GM23338 (cell line): ENCODE measurements at regions not wholly inside any gene's neighbourhood (a gene's known extent, or its start where the extent isn't known, plus 50 kb on each side); places are given as distances from the start of the nearest gene placed in this dataset.

Experiments used
- ATAC-seq: fragments of 200-7000 bp; cut with Tn5 transposase; 3 replicates; pipeline ENCODE4 v1.9.1; 2020
- DNase-seq: peaks from one replicate; pipeline ENCODE4 v3.0.0-alpha.2; 2015; ENCODE audit warnings: low spot score
- H2AFZ ChIP-seq: fragments of 200-600 bp; sonication (generic); 2 replicates; pipeline ENCODE4 v1.8.0; 2016; ENCODE audit warnings: antibody characterized with exemption, mild to moderate bottlenecking, moderate library complexity
- H3F3A ChIP-seq: fragments of 200-600 bp; sonication (generic); replicated peaks from 2 replicates; pipeline ENCODE4 v1.8.0; 2017; ENCODE audit warnings: antibody characterized with exemption, mixed run types, low read depth
- H3K27ac ChIP-seq: fragments of 200-600 bp; sonication (generic); 2 replicates; pipeline ENCODE4 v1.6.1; 2016; ENCODE audit warnings: low read depth
- H3K27me3 ChIP-seq: fragments of 200-600 bp; sonication (generic); 2 replicates; pipeline ENCODE4 v1.8.0; 2016; ENCODE audit warnings: mild to moderate bottlenecking, mixed run types, moderate library complexity; ENCODE audit not compliant: insufficient read depth
- H3K36me3 ChIP-seq: fragments of 200-600 bp; sonication (generic); 2 replicates; pipeline ENCODE4 v1.8.0; 2016; ENCODE audit warnings: mild to moderate bottlenecking; ENCODE audit not compliant: insufficient read depth
- H3K4me1 ChIP-seq: fragments of 200-600 bp; sonication (generic); 2 replicates; pipeline ENCODE4 v1.8.0; 2016; ENCODE audit warnings: mild to moderate bottlenecking, moderate library complexity; ENCODE audit not compliant: insufficient read depth
- H3K4me2 ChIP-seq: fragments of 200-600 bp; sonication (generic); 2 replicates; pipeline ENCODE4 v1.7.1; 2017; ENCODE audit warnings: mixed run types
- H3K4me3 ChIP-seq: fragments of 200-600 bp; sonication (generic); 2 replicates; pipeline ENCODE4 v1.6.1; 2016; ENCODE audit warnings: mixed run types
- H3K79me2 ChIP-seq: fragments of 200-600 bp; sonication (generic); replicated peaks from 2 replicates; pipeline ENCODE4 v1.8.0; 2017; ENCODE audit warnings: mild to moderate bottlenecking; ENCODE audit not compliant: insufficient read depth
- H3K9me2 ChIP-seq: fragments of 200-600 bp; sonication (generic); 2 replicates; pipeline ENCODE4 v1.8.0; 2017; ENCODE audit not compliant: insufficient read depth
- H4K20me1 ChIP-seq: fragments of 200-600 bp; sonication (generic); replicated peaks from 2 replicates; pipeline ENCODE4 v1.8.0; 2017; ENCODE audit warnings: mild to moderate bottlenecking; ENCODE audit not compliant: insufficient read depth
- H3K27ac Mint-ChIP-seq: 2 replicates; pipeline ENCODE4 v1.8.0; 2020; ENCODE audit warnings: inconsistent platforms, mild to moderate bottlenecking, moderate library complexity, mixed read lengths
- H3K27me3 Mint-ChIP-seq: 3 replicates; pipeline ENCODE4 v1.8.0; 2022; ENCODE audit warnings: low read depth, mild to moderate bottlenecking, moderate library complexity, mixed read lengths, inconsistent platforms; ENCODE audit not compliant: insufficient read depth, poor library complexity
- H3K36me3 Mint-ChIP-seq: 3 replicates; pipeline ENCODE4 v1.8.0; 2021; ENCODE audit warnings: low read depth, mild to moderate bottlenecking, inconsistent platforms, moderate library complexity, mixed read lengths
- H3K4me1 Mint-ChIP-seq: 3 replicates; pipeline ENCODE4 v1.8.0; 2020; ENCODE audit warnings: mild to moderate bottlenecking, inconsistent platforms, mixed read lengths
- H3K4me3 Mint-ChIP-seq: 3 replicates; pipeline ENCODE4 v1.8.0; 2021; ENCODE audit warnings: moderate library complexity, mild to moderate bottlenecking, inconsistent platforms, mixed read lengths
- H3K9me3 Mint-ChIP-seq: 3 replicates; pipeline ENCODE4 v1.8.0; 2020; ENCODE audit warnings: moderate library complexity, mild to moderate bottlenecking, inconsistent platforms, mixed read lengths
- CREB1 ChIP-seq: fragments of 250-450 bp; sonication (Bioruptor Pico); IDR thresholded peaks from 2 replicates; pipeline ENCODE4 v1.5.0; 2020; ENCODE audit warnings: low read depth, mild to moderate bottlenecking, moderate library complexity
- CTCF ChIP-seq, 2 experiments: fragments of 200-600 bp in 1 of 2; sonication (generic) in 1 of 2; conservative IDR thresholded peaks; 2 replicates each; pipeline versions ENCODE4 v1.5.1 to v1.6.1; 2016 to 2017; ENCODE audit warnings: antibody characterized with exemption in 2 of 2, low read depth in 2 of 2, mild to moderate bottlenecking in 2 of 2, moderate library complexity in 1 of 2
- JUNB ChIP-seq: IDR thresholded peaks from one replicate; pipeline ENCODE4 v1.6.1; 2016; ENCODE audit warnings: antibody characterized with exemption; ENCODE audit not compliant: unreplicated experiment
- NANOG ChIP-seq: IDR thresholded peaks from 2 replicates; pipeline ENCODE4 v1.6.1; 2016; ENCODE audit warnings: antibody characterized with exemption, borderline replicate concordance
- REST ChIP-seq: IDR thresholded peaks from one replicate; pipeline ENCODE4 v1.6.1; 2018; ENCODE audit warnings: antibody characterized with exemption; ENCODE audit not compliant: unreplicated experiment

- TF ChIP-seq REST (no peak), JUNB (no peak)
Observed at GRCh38 chr2:81043681-81044080, 739.1 kb upstream of the LRRTM1 start (continued).

- no peaks in the 10 kb centered on the region for H3K27me3 ChIP-seq
- Mint-ChIP-seq H3K27ac (no peak overlapping the region), H3K36me3 (peaks cover 3% of the 10 kb centered on the region; the same call in 1 of the 3 replicates), H3K27me3 (no peaks in the 10 kb centered on the region), H3K9me3 (peaks cover 8% of the 10 kb centered on the region; the same call in 1 of the 3 replicates), H3K4me3 (no peak overlapping the region), H3K4me1 (no peaks in the 10 kb centered on the region)
- no peaks in the 10 kb centered on the region for H3F3A ChIP-seq
- no peak overlapping the region for H3K4me2 ChIP-seq
- peak; percentile 28 for DNase-seq
- no peaks in the 10 kb centered on the region for H3K79me2 ChIP-seq
- H3K4me1 ChIP-seq = no peaks in the 10 kb centered on the region
- H2AFZ ChIP-seq = no peak overlapping the region
- no peak for ATAC-seq
- H3K4me3 ChIP-seq = no peak overlapping the region
- no peak overlapping the region for H3K27ac ChIP-seq
- H3K9me2 ChIP-seq = 0 out of 2 replicates have a peak, but pooled peaks cover 8% of the 10 kb centered on the region
- no peaks in the 10 kb centered on the region for H4K20me1 ChIP-seq
- H3K36me3 ChIP-seq = no peaks in the 10 kb centered on the region
- TF ChIP-seq CTCF (conservative IDR thresholded peaks at IDR 0.05; ENCODE audit: low read depth in 2 of 2) (peak; percentile 51), NANOG (no peak)
Observed at GRCh38 chr2:81007104-81007503, 702.6 kb upstream of the LRRTM1 start.

GRCh38 chr2:81002906-81003305, 698.4 kb upstream of the LRRTM1 start:
- H3K27me3 ChIP-seq = no peaks in the 10 kb centered on the region
- Mint-ChIP-seq H3K27me3 (peaks cover 2% of the 10 kb centered on the region), H3K9me3 (peaks cover 8% of the 10 kb centered on the region; the same call in 2 of the 3 replicates), H3K4me1 (no peaks in the 10 kb centered on the region), H3K36me3 (peaks cover 3% of the 10 kb centered on the region; the same call in 1 of the 3 replicates), H3K4me3 (no peak overlapping the region), H3K27ac (no peak overlapping the region)
- no peak overlapping the region for H3K4me2 ChIP-seq
- no peaks in the 10 kb centered on the region for H3K4me1 ChIP-seq
- no peak overlapping the region for H3K27ac ChIP-seq
- ATAC-seq = no peak
- no peak overlapping the region for H3K4me3 ChIP-seq
- H3K9me2 ChIP-seq = 0 out of 2 replicates have a peak, but pooled peaks cover 8% of the 10 kb centered on the region
- H4K20me1 ChIP-seq = no peaks in the 10 kb centered on the region
- no peak for DNase-seq
- no peaks in the 10 kb centered on the region for H3K36me3 ChIP-seq
- H3K79me2 ChIP-seq = no peaks in the 10 kb centered on the region
- no peaks in the 10 kb centered on the region for H3F3A ChIP-seq
- H2AFZ ChIP-seq = no peak overlapping the region
- no peak for TF ChIP-seq CREB1
- TF ChIP-seq JUNB = no peak
- TF ChIP-seq REST = no peak
